ENCODE measurements at regions not wholly inside any gene's neighbourhood (a gene's known extent, or its start where the extent isn't known, plus 50 kb on each side); places are given as distances from the start of the nearest gene placed in this dataset.

- DNase-seq = no peak
- Histone ChIP-seq H3K36me3 (replicated peaks in 1 of 2; ENCODE audit: control insufficient read depth in 1 of 2, insufficient read depth in 2 of 2, low read length in 2 of 2) (no peaks in the 10 kb centered on the region), H3K4me1 (ENCODE audit: control insufficient read depth in 1 of 2, insufficient read depth in 2 of 2, low read length in 2 of 2) (no peaks in the 10 kb centered on the region), H3K79me2 (ENCODE audit: insufficient read depth, low read length) (no peaks in the 10 kb centered on the region), H3K27ac (ENCODE audit: low read depth in 1 of 2, low read length in 2 of 2) (no peak overlapping the region), H3K9ac (ENCODE audit: insufficient read depth, low read length, poor library complexity, severe bottlenecking) (no peak overlapping the region), H2AFZ (ENCODE audit: insufficient read depth, low read depth, low read length, poor library complexity, severe bottlenecking) (no peak overlapping the region), H3K27me3 (ENCODE audit: control insufficient read depth in 2 of 2, insufficient read depth in 2 of 2, low read length in 2 of 2) (no peaks in the 10 kb centered on the region), H3K9me3 (replicated peaks in 1 of 2; ENCODE audit: control insufficient read depth in 1 of 2, insufficient read depth in 1 of 2, low read length in 2 of 2) (peaks cover 0 to 3% of the 10 kb centered on the region in 2 donors), H4K20me1 (ENCODE audit: insufficient read depth, low read length) (no peaks in the 10 kb centered on the region), H3K4me2 (replicated peaks; ENCODE audit: extremely low read depth, low read length, poor library complexity, severe bottlenecking) (no peak overlapping the region), H3K4me3 (replicated peaks in 1 of 3; ENCODE audit: low read depth in 2 of 3, low read length in 3 of 3) (no peak overlapping the region)
- intact Hi-C loops (cut with micrococcal nuclease) = no loop called here
- no CpG with 5 or more reads among the region's 5 CpGs for WGBS (ENCODE audit: insufficient coverage)
- H3K4me3 Mint-ChIP-seq = no peak overlapping the region
- H3K36me3 Mint-ChIP-seq = no peaks in the 10 kb centered on the region
- no peaks in the 10 kb centered on the region for H3K27me3 Mint-ChIP-seq (ENCODE audit: low read depth in 3 of 3)
- TF ChIP-seq CTCF (IDR thresholded peaks at IDR 0.05) = no peak
- no peak overlapping the region for H3K27ac Mint-ChIP-seq
- H3K9me3 Mint-ChIP-seq = peaks cover 0 to 7% (median 3%) of the 10 kb centered on the region in 7 donors
- no peaks in the 10 kb centered on the region for H3K4me1 Mint-ChIP-seq
These were observed 114.6 kb upstream of the PLD5 start for GRCh38 chr1:242639104-242639503.

- H3K27ac Mint-ChIP-seq = no peak overlapping the region
- H3K4me1 ChIP-seq (ENCODE audit: control insufficient read depth in 1 of 2, insufficient read depth in 2 of 2, low read length in 2 of 2) = no peaks in the 10 kb centered on the region
- H3K36me3 Mint-ChIP-seq = no peaks in the 10 kb centered on the region
These were observed 110.2 kb upstream of the PLD5 start for GRCh38 chr1:242634732-242635131.

More at GRCh38 chr1:242634732-242635131, 110.2 kb upstream of the PLD5 start:
- no peaks in the 10 kb centered on the region for H4K20me1 ChIP-seq (ENCODE audit: insufficient read depth, low read length)
- H3K79me2 ChIP-seq (ENCODE audit: insufficient read depth, low read length) = no peaks in the 10 kb centered on the region
- H3K27ac ChIP-seq (ENCODE audit: low read depth in 1 of 2, low read length in 2 of 2) = no peak overlapping the region
- H3K9me3 ChIP-seq (replicated peaks in 1 of 2; ENCODE audit: control insufficient read depth in 1 of 2, insufficient read depth in 1 of 2, low read length in 2 of 2) = peaks cover 8 to 9% of the 10 kb centered on the region in 2 donors
- no peak overlapping the region for H2AFZ ChIP-seq (ENCODE audit: insufficient read depth, low read depth, low read length, poor library complexity, severe bottlenecking)
- no peak for DNase-seq
- no peaks in the 10 kb centered on the region for H3K4me1 Mint-ChIP-seq
- peaks cover 0 to 2% (median 0%) of the 10 kb centered on the region in 3 donors for H3K27me3 Mint-ChIP-seq (ENCODE audit: low read depth in 3 of 3)
- no peak overlapping the region for H3K9ac ChIP-seq (ENCODE audit: insufficient read depth, low read length, poor library complexity, severe bottlenecking)
- intact Hi-C loops (cut with micrococcal nuclease) = no loop called here
- TF ChIP-seq CTCF (IDR thresholded peaks at IDR 0.05) = no peak
- H3K4me3 Mint-ChIP-seq = no peak overlapping the region
- peaks cover 3 to 15% (median 9%) of the 10 kb centered on the region in 7 donors for H3K9me3 Mint-ChIP-seq
- no peak overlapping the region for H3K4me2 ChIP-seq (replicated peaks; ENCODE audit: extremely low read depth, low read length, poor library complexity, severe bottlenecking)
- no peak overlapping the region for H3K4me3 ChIP-seq (replicated peaks in 1 of 3; ENCODE audit: low read depth in 2 of 3, low read length in 3 of 3)
- no CpG with 5 or more reads among the region's 5 CpGs for WGBS (ENCODE audit: insufficient coverage)
- no peaks in the 10 kb centered on the region for H3K36me3 ChIP-seq (replicated peaks in 1 of 2; ENCODE audit: control insufficient read depth in 1 of 2, insufficient read depth in 2 of 2, low read length in 2 of 2)
- no peaks in the 10 kb centered on the region for H3K27me3 ChIP-seq (ENCODE audit: control insufficient read depth in 2 of 2, insufficient read depth in 2 of 2, low read length in 2 of 2)

Measured in CD14-positive monocyte (primary cell).